NCI-H146 treated with DMSO at 0.1 percent for 48 hours (cell line): ENCODE measurements at regions not wholly inside any gene's neighbourhood (a gene's known extent, or its start where the extent isn't known, plus 50 kb on each side); places are given as distances from the start of the nearest gene placed in this dataset.

Experiments
- DNase-seq: peaks from one replicate; lab custom pipeline; 2025; ENCODE audit not compliant: unreplicated experiment; lab: John Stamatoyannopoulos, UW

DNA sequence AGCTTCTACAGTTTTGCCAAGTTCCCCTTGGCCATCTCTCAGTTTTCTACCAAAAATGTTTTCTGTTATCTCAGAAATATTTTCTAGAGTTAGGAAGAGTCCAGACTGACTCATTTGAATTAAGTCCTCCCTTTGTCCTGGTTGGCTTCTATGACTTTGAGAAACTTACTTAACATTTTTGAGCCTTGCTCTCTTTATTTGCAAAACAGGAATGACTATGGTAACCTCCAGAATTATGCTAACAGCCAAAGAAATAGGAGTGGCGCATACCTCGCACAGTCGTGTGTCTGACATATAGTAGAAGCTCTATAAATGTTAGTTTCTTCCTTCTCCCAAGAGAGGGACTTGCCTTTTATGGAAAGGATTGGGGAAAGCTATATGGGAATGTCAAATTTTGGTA lies 841.1 kb downstream of the TSN start:
- no peak for DNase-seq

DNA sequence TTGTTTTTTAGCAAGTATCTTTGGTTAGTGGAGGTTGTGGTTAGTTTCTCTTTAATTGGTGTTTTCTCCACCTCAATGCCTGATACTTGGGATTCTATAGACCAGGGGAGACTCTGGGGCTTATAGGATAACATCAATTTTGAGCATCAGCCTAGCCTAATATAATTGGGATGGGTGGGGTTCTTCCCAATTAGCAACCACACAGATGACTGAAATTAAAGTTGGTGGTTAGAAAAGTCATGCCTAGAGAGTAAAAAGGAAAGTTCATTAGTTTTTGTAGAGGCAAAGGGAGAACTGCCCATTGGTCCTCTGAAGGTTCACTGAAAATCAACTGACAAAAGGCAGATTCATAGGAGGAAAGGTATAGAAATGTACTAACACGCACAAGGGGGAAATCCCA lies 843.3 kb downstream of the TSN start:
- DNase-seq: no peak

DNA sequence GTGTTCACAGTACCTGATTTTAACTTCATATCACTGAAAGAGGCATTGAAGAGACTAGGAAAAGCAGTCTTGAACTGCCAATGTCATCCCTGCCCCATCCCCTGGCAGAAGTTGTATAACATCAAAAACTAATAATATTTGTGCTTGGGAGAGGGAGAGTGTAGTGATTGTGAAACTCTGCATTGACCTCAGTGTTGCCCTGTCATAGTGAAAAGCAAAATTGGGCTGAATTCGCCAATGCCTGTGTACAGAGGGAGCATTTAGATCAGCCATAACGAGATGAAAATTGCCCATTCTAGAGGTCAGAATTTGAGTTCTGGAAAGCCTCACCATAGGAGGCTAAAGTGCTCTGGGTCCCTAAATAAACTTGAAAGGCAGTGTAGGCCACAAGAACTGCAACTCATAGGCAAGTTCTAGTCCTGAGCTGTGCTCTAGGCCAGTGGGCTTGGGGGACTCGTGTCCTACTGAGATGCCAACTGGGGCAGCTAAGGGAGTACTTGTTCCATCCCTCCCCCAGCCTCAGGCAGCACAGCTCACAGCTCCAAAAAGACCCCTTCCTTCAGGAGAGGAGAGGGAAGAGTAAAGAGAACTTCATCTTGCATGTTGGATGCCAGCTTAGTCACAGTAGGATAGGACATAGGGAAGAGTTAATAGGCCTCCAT lies 855.6 kb downstream of the TSN start:
- DNase-seq: no peak

DNA sequence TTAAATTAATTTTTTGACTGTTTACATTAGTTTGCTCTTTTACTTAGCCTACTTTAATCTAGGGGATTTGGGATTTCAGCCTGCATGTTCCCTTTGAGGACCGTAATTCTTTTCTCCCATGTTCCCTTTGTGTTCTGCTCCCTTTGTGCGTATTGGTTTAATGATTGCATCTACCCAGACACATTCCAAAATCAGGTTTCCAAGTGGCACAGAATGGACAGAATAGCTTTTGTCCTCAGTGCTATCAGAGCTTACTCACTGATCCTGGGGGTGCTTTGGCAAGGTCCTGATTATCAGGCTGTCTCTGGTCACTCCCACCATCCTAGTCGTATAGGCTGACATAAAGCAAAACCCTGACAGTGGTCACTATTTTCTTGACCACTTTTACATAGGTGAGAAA lies 867.5 kb downstream of the TSN start:
- no peak for DNase-seq

DNA sequence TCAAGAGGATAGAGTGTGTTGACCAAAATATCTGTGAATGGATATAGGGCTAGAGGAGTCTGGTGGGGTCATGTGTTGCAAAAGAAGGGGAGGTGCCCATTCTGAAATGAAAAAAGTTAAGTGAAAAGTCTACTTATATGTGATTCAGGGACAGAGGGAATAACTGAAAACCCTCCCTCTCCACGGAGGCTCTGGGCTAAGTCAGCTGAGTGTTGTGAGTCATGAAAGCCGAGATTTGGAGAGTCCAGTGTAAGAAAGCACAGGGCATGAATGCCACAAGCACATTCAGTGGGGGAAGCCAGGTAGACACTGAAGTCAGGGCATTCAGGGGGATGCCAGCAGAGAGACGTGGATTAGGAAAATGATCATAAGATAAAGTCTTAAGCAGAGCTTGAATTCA lies 871.9 kb downstream of the TSN start:
- DNase-seq: no peak

DNA sequence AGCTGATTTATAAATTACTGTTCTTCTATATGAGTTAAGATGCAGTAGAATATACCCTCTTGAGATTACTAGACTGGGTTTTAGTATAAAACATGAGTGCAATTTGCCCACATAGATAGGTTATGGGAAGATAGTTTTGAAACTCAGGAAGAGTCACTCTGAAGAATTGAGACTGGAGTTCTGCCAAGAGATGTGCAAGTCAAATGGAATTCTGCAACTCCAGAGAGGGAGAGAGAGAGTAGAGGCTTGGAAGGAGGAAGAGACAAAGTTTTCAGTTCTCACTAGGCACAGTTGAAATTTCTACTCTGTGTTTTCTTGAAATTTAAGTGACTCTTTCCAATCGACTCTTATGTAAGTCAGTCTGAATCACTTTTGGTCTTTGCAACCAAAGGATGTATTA lies 878.8 kb downstream of the TSN start:
- DNase-seq: no peak

DNA sequence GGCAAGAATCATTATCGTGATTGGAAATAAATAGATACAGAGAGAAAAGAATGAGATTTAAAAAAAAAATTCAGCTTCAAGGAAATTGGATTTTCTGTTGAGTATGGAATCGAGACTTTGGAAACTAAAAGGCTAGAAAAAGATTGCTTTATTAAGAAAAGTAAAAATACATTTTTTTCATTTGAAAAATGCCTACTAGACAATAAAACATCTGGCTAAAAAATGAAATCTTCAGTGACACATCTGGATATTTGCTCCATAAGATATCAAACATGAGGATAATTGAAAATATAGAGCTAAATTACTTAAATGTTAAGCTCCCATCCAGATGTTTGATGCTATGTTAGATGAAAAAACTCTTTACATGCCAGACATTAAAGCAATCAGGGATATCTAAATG lies 879.5 kb downstream of the TSN start:
- no peak for DNase-seq

DNA sequence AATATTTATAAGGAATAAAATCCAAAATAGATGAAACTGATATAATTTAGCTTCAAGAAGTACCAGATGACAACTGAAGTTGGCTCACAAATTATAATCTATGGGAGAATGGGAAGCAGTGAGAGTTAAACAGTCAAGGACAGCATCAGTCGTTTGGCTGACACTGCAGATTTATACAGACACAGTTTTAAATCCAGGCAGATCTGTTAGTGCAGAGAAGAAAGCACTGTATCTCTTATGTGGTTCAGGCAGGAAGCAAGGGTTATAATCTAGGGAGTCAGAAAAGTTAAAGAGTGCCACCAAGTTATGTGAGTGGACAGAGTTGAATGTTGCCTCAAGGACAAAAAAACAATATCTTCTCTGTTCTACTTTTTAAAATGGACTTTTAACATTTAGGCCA lies 880.2 kb downstream of the TSN start:
- DNase-seq: no peak

DNA sequence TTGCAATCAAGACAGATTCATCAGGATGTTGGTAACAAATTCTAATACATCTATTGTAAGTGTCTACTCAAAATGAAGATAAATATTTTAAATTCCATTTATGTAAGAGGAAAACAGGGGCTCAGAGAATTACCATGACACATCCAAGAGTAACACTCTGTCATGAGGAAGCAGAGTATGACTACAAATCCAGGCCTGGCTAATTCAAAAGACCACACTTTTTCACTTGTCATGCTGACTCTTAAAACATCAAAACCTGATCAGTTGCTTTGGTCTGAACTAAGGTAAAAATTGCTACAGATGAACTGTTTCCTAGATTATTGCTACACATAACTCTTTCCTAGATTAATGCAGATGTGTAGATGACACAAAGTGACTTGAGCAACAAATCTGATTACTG lies 880.6 kb downstream of the TSN start:
- DNase-seq: no peak

DNA sequence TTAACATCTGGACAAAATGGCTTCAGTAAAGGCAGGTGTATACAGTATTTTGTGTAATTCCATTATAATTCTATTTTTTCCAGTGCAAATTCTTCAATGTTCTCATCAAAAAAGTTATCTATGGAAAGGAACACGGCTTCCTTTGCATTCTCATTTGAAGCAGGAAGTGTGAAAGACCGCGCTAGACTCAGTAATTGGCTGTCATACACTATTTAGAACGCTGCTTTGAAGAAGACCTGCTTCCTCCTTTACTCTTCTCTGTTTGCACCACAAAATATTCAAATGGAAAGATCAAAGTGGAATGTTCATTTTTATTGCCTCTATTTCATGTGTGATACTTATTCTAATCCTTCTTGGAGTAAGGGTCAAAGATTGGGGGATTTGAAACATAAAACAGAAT lies 883.7 kb downstream of the TSN start:
- DNase-seq: no peak

DNA sequence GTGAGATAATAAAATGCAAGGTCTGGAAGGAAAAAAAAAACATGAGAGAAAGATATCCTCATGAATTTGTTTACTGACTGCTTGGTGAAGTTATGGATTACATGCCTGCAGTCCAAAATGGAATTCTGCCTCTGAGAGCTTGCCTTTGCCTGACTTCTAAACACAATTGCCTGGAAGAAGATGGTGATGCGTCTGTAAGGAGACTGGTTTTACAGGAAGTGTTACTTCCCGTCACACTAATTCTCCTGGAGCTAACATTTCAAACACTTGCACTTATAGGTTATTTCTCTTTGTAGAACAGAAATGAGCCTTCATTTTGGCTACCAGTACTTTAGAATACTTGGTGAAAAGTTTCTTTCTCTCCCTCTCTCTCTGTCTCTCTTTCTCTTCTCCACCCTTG lies 884.3 kb downstream of the TSN start:
- DNase-seq: no peak

DNA sequence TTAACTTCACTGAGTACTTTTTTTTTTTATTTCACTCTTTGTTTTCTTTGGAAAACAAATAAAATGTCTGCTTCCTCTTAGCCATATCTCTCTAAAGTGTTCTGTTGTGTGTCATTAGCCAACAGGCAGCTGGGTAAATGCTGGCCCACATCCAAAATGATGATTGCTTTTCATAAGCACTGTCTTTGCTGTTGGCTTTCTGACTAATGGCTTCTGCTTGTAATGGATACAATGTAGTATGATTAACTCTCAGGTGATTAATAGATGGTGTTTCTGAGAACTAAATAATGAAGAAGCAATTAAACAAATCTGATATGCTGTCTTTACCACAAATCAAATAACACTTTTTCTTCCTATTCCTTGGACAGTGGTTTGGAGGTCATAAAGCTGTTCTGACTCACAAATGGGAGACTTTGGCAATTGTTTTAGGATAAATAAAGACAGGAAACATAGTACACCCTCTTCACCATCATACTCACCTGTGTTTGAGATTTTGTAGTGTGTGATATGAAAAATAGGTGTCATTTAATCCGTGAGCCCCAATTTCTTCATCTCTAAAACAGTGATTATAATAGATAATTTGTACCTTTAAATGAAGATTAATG lies 888.4 kb downstream of the TSN start:
- DNase-seq: peak; percentile 100

DNA sequence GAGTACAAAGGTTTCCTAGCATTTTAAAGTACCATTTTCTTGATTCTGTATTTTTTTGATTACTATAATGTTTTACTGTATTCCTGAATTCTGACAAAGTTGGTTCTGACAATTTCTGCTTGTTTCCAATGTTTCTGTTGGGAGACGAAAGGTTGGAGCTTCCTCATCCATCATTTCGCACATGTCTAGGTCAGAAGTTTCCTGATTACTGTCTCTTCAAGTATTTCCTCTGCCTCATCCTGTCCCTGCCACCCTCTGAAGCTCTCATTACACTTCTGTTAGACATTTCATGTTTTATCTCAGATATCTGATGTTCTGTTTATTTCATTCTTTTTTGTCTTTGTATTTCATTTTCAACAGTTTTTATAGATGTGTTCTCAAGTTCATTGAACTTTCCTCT lies 895.8 kb downstream of the TSN start:
- no peak for DNase-seq

DNA sequence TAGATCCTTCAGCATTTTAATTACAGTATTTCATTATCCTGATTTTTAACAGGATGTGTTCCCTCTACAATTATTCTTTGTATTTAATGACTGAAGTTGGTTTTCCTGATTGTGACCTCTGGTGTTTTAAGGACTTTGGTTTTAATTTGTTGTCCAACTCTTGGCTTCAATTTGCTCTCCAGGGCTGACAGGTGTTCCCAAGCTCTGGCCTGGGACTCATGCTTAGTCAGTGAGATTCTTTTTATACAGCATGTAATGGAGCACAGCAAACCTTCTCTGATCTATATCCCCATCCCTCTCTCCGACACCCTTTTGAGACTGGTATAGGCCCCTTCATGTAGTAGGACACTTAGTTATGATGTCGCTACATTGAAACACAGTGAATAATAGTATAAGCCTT lies 896.3 kb downstream of the TSN start:
- no peak for DNase-seq

DNA sequence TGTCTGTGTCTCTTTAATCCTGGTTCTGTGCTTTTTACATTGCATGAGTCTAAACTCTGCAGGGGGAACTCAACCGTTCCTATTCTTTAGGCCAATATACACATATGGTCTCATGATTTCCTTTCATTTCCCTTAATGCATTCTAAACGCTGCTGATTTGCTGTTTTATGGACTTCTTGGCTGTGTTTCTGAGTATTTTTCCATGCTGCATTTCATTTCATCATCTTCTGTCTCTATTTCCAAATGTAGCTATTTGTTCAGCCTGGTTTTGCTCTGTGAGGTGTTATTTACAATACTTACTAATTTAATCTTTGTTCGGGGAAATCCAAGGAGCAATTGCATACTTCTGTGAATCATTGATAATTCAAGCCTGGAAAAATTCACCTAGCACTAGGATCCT lies 897.2 kb downstream of the TSN start:
- DNase-seq: no peak

DNA sequence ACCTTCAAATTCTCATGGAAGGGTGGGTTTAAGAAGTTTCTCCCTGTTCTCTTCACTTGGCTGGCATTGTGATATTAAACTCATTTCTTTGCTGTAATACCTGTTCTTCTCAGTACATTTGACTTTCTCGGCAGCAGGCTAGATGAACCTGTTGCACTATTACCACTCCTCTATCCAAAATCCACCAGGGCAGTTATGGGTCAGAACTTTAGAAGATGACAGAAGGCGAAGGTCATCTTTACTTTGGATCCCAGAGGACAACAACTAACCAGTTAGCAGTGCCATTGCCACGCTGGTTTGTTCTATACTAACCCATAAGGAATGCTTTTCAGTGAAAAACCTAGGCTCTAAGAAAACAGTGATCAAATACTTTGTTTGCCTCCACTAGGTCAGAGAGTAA lies 901.0 kb downstream of the TSN start:
- no peak for DNase-seq

DNA sequence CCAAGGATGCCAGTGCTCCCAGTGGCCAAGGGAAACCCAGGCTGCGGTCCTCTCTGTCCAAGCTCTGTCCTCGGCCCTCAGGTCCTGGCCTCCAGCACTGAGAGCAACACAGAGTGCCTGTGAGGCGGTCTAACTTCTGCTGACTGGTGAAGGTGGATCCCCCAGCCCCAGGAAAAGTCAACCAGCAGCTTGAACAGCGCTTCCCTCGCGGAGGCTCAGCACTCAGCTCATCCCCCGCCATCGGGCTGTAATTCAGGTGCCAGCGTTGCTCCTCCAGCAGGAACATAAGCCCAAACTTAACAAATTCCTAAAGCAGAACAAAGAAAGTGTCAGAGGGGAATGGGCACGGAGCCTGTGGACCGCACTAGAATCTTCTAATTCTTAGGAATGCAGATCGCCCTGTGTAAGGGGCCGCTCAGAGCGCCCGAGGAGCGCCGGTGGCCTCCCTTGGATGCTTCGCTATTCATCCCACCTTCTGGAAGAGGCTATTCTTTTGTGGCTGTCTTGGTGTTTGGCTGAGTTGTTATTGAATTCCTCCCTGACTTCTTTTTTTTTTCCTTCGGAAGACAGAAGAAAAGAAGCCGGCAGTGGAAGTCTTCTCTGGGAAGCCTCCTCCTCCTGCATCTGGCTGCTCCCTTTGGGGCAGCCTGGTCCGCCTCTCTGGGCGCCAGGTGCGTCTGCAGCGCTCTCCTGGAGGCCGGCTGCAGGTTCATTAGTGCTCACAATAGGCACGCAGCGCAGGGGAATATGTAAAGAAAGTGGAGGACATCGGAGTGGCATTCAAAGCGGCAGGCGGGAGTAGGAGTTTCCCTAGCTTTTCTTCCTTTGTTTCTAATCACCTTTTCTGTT lies 905.6 kb downstream of the TSN start:
- DNase-seq: peak; percentile 90

DNA sequence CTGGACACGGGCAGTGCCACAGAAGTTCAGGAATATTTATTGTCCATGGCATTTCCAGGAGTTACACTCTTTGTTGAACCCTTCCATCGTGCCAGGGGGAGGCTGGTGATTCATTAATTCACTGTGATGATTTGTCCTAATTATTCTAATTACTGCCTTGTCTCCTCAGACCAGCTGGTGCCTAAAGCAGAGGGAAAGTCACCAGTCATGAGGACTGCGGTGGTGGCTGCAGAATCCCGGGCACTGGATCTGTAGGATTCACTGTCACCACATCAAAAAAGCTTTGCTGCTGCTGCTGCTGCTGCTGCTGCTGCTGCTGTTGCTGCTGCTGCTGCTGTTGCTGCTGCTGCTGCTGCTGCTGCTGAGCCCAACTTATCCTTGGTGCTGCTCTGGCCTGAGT lies 908.2 kb downstream of the TSN start:
- no peak for DNase-seq

DNA sequence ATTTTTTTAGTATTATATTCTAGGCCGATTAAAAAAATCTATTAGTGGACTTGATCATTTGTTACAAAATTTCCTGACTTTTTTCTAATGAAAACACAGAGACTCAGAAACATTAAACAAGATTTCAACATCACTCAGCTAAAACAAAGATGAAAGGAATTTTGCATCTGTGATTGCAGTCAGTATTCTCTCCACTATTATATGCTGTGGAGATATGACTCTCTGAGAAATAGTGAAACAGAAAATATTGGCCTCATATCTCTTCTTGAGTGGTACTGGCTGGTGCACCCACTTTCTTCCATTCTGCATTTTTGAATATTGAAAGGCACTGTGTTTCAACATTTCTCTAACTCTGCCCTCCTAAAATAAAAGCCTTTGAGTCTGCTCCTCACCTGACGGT lies 914.2 kb downstream of the TSN start:
- DNase-seq: no peak

DNA sequence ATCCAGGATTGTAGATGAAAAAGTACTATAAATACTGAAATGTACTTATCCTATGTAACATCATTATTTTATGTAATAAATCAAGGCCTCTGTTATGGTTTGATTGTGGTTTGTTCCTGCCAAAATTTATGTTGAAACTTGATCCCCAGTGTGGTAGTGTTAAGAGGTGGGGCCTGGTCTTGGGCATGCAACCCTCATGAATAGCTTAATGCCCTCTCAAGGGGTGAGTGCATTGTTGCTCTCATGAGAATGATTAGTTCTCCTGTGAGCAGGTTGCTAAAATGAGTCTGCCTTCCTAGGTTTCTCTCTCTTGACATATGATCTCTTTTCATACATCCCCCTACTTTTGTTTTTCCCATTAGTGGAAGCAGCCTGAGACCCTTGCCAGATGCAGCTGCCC lies 915.4 kb downstream of the TSN start:
- no peak for DNase-seq

DNA sequence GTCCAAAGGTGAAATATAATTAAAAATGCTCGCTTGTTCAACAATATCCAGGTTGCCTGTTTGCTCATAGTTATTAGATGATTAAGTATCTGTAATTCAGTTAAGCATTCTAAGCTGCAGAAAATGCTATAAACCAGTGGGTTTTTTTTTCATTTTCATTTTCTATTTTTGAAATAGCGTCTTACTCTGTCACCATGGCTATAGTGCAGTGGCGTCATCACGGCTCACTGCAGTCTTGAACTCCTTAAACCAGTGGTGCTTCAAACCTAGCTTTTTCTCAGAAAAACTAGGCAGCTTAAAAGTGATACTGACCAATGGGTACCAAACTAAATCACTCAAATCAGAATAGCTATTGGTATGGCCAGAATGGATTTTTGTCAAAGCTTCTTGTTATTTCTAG lies 925.2 kb downstream of the TSN start:
- DNase-seq: no peak

DNA sequence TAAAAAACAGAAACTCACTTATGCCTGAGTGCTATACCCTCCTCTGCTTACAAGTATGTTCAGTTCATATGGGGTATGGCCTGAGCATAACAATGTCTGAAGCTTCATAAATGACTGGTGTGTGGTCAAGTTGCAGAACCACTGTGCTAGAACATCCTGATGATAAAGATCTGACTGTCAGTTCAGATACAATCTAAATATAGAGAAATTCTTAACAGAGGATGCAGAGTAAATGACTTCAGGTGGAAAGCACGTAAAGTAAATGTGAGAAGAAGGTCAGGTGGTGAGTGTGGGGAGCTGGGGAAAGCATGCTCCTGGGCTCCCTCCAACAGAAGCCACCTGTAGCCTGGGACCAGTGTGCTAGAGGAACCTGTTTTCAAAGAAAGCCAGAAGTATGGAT lies 926.2 kb downstream of the TSN start:
- DNase-seq: no peak
